ENCODE measurements at regions not wholly inside any gene's neighbourhood (a gene's known extent, or its start where the extent isn't known, plus 50 kb on each side); places are given as distances from the start of the nearest gene placed in this dataset.

DNA sequence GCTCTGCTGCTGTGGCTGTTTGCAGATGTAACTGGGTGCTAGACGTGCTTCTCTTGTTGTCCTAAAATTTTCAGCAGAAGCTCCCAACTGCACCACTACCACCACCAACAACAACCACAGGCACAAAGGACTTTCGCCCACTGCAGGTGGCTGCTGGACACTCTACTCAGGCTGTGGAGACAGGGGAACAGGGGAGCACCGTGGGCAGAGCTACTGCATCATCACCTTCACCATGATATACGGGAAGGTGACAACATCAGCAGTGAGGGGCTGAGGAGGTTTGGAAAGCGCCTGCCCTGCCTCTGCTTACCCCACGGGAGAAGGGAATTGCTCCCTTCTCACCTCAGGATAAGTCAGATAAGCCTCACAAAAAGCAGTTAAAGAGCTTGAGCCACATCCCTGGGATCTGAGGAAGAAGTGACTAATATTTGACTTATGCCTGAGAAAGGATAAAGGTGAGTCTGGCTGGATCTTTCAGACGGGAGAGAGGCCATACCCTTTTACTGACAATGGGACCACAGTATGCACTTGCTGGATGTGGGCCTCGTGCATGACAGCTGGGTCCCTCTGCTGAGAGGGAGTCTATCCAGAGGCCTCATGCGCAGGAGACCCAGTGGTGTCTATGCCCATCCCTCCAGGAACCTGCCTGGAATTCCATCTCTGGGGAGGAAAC lies 217.6 kb downstream of the KLF6 start:
- TF ChIP-seq, protein P1, sequence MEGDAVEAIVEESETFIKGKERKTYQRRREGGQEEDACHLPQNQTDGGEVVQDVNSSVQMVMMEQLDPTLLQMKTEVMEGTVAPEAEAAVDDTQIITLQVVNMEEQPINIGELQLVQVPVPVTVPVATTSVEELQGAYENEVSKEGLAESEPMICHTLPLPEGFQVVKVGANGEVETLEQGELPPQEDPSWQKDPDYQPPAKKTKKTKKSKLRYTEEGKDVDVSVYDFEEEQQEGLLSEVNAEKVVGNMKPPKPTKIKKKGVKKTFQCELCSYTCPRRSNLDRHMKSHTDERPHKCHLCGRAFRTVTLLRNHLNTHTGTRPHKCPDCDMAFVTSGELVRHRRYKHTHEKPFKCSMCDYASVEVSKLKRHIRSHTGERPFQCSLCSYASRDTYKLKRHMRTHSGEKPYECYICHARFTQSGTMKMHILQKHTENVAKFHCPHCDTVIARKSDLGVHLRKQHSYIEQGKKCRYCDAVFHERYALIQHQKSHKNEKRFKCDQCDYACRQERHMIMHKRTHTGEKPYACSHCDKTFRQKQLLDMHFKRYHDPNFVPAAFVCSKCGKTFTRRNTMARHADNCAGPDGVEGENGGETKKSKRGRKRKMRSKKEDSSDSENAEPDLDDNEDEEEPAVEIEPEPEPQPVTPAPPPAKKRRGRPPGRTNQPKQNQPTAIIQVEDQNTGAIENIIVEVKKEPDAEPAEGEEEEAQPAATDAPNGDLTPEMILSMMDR (IDR thresholded peaks at IDR 0.05) = no peak
- TF ChIP-seq EZH2phosphoT487 (IDR thresholded peaks at IDR 0.05) (no peak), EZH2 (IDR thresholded peaks at IDR 0.05) (no peak)

All from neural progenitor cell (in vitro differentiated cells).